Mesenteric fat pad (tissue), 1 donor: ENCODE measurements at regions not wholly inside any gene's neighbourhood (a gene's known extent, or its start where the extent isn't known, plus 50 kb on each side); places are given as distances from the start of the nearest gene placed in this dataset.

Experiments used
- DNase-seq: peaks from one replicate; pipeline ENCODE4 v3.0.0-alpha.2; 2020; ENCODE audit warnings: low spot score
- donor health status: DM: yes; HTN: yes; CAD: no.

- DNase-seq: no peak
Measured at GRCh38 chr13:107580741-107581412, 634.5 kb downstream of the LIG4 start.

- DNase-seq: no peak
Measured at GRCh38 chr13:107576430-107576829, 638.9 kb downstream of the LIG4 start.

- no peak for DNase-seq
Measured at GRCh38 chr13:107574517-107575210, 640.7 kb downstream of the LIG4 start.

- no peak for DNase-seq
Measured at GRCh38 chr13:107573184-107573583, 642.2 kb downstream of the LIG4 start.

GRCh38 chr13:107572156-107572555 lies 643.2 kb downstream of the LIG4 start:
- no peak for DNase-seq

- no peak for DNase-seq
Measured at GRCh38 chr13:107568181-107568580, 647.2 kb downstream of the LIG4 start.

- no peak for DNase-seq
Measured at GRCh38 chr13:107563099-107563925, 652.0 kb downstream of the LIG4 start.

- no peak for DNase-seq
Measured at GRCh38 chr13:107562203-107562602, 653.1 kb downstream of the LIG4 start.

- DNase-seq: no peak
Measured at GRCh38 chr13:107554460-107554859, 660.9 kb downstream of the LIG4 start.

- no peak for DNase-seq
Measured at GRCh38 chr13:107553838-107554237, 661.5 kb downstream of the LIG4 start.

- DNase-seq: no peak
Measured at GRCh38 chr13:107551521-107551920, 663.8 kb downstream of the LIG4 start.

- no peak for DNase-seq
Measured at GRCh38 chr13:107548338-107548737, 667.0 kb downstream of the LIG4 start.

GRCh38 chr13:107545946-107546502 lies 669.3 kb downstream of the LIG4 start:
- DNase-seq: no peak

- no peak for DNase-seq
Measured at GRCh38 chr13:107534548-107534947, 680.8 kb downstream of the LIG4 start.

- DNase-seq: no peak
Measured at GRCh38 chr13:107531816-107532215, 683.5 kb downstream of the LIG4 start.

GRCh38 chr13:107531180-107531579 lies 684.2 kb downstream of the LIG4 start:
- DNase-seq: no peak

GRCh38 chr13:107529035-107529434 lies 686.3 kb downstream of the LIG4 start:
- no peak for DNase-seq

- no peak for DNase-seq
Measured at GRCh38 chr13:107518780-107519179, 696.6 kb downstream of the LIG4 start.

GRCh38 chr13:107518292-107518691 lies 697.0 kb downstream of the LIG4 start:
- DNase-seq: no peak

- no peak for DNase-seq
Measured at GRCh38 chr13:107516517-107516916, 698.8 kb downstream of the LIG4 start.

- DNase-seq: no peak
Measured at GRCh38 chr13:107512551-107512950, 702.8 kb downstream of the LIG4 start.

- DNase-seq: no peak
Measured at GRCh38 chr13:107497661-107498060, 717.7 kb downstream of the LIG4 start.
